GM21619 (cell line): ENCODE measurements at regions not wholly inside any gene's neighbourhood (a gene's known extent, or its start where the extent isn't known, plus 50 kb on each side); places are given as distances from the start of the nearest gene placed in this dataset.
"Not testable (repeated sequence)": the region's sequence is repeated elsewhere in the genome, so short reads cannot be mapped to it uniquely, and the experiment has no call there.

Experiments used
- ATAC-seq: cut with Tn5 transposase; IDR thresholded peaks from one replicate; pipeline ENCODE4 v1.9.1; 2021; ENCODE audit not compliant: unreplicated experiment

DNA sequence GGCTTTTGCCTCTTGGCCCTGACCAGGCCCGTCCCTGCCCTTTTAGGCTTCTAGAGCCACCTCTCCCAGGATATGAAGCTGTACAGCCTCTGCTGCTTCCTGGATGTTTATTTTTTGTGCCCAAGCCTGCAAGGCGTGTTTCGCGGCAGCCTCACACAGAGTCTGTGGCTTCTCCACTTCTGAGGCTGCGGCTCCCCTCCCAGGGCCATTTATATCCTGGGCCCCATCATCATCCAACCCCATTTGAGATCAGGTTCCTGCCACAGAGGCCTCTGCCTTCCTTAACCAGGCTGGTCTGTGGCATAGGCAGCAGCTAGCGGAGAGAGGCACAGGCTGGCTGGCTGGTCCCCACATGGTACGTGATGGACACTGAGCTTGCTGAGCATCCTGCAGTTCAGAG is 114.1 kb upstream of the PWP1 start:
- ATAC-seq, result no peak

DNA sequence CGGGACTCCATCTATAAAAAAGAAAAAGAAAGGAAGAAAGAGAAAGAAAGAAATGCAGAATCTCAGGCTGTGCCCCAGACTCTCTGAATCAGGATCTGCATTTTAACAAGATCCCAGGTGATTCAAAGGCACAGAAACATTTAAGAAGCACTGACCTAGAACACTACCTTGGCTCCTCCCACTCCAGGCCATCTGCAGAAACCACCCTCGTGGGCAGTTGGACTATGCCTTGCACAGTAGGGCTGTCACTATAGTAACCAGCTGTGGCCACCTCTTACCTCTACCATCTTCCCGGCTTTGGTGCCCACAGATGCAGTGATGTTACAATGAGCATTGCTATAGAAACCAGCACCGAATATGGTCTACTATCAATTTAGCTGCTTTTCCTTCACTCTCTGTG is 110.9 kb upstream of the PWP1 start:
- no peak for ATAC-seq

- no peak for ATAC-seq
These were observed 104.6 kb upstream of the PWP1 start for GRCh38 chr12:107580750-107581618.

- ATAC-seq, result no peak
These were observed 104.0 kb upstream of the PWP1 start for GRCh38 chr12:107581619-107582015.

- ATAC-seq, result no peak
These were observed 102.0 kb upstream of the PWP1 start for GRCh38 chr12:107583551-107583950.

DNA sequence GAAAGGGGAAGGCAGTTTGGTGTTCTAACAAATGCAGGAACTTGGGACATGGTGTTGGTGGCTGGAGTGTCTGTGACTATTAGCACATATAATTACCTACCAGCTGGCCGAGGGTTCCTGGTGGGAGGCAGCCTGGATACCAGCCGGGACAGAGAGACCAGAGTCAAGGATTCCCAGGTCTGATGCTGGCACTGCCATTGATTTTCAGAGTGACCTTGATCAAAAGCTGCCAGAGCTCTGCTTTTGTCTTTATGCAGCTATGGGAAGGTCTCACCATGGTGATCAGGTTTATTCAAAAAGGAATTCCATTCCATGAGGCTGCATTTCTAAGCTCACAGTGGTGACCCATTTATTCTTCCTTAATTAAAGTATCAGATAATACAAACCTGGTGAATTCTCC is 101.0 kb upstream of the PWP1 start:
- no peak for ATAC-seq

- no peak for ATAC-seq
These were observed 99.2 kb upstream of the PWP1 start for GRCh38 chr12:107586256-107586970.

DNA sequence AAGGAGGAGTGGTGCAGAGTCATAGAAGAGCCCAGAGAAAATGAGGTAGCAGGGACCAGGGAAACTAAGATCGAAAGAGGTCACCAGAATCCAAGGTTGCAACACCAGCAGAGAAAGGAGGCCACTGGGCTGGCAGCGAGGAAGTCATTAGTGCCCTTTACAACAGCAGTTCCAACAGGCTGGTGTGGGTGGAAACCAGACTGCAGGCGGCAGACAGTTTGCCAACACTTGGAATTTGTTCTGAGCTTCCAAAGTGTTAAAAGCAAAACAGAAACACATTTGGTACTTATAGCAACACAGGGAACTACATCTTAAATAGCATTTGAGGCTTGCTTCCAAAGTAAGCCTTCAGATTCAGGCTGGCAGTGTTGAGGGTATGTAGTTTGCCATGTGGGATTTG is 95.2 kb upstream of the PWP1 start:
- no peak for ATAC-seq

DNA sequence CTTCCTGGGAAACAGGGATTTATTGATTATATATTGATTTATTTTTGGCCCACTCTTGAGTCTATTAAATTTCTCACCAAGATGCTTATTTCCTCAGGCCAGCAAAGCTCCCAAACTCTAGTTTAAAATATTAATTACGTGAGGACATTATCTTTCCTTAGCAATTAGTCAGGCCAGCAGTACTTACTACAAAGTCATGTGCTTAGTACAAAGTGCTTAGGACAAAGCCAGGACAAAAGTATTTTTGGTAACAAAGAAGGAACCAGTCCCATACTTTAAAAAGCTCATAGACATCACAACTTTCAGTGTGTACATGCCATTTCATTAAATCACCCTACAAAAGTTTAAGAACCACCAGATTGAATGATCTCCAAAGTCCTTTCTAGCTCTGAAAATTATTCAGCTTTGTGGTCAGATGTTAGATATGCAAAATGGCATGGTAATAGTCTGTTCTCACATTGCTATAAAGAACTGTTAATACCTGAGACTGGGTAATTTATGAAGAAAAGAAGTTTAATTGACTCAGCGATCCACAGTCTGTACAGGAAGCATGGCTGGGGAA is 94.7 kb upstream of the PWP1 start:
- no peak for ATAC-seq

- ATAC-seq, result no peak
These were observed 91.8 kb upstream of the PWP1 start for GRCh38 chr12:107593713-107594381.

- no peak for ATAC-seq
These were observed 90.6 kb upstream of the PWP1 start for GRCh38 chr12:107594995-107595394.

GRCh38 chr12:107597695-107598410 is 87.7 kb upstream of the PWP1 start:
- no peak for ATAC-seq

- no peak for ATAC-seq
These were observed 86.7 kb upstream of the PWP1 start for GRCh38 chr12:107598906-107599305.

DNA sequence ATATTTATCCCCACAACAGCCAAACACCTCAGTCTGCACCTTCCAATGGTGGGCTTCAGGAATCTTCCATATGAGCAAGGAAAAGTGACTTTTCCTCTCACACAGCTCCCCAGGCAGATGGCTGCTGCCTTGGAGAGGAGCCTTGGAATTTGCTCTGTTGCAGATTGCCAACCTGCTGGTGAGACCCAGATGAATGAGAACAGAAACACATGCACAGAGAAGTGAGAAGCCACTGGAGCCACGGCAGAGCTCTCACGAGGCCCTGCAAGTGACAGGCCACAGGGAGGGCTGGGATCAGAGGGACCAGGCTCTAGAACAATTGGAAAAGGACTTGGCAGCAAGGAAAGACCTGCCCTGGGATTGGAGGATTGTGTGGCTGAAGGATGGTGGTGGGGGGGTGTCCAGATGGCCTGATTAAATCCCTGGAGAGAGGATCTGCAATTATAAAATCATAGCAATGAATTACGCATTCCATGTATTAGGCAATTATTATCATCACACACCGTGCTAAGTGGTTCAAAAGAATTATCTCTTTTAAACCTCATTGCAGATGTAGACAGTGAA is 84.9 kb upstream of the PWP1 start:
- ATAC-seq, result no peak

DNA sequence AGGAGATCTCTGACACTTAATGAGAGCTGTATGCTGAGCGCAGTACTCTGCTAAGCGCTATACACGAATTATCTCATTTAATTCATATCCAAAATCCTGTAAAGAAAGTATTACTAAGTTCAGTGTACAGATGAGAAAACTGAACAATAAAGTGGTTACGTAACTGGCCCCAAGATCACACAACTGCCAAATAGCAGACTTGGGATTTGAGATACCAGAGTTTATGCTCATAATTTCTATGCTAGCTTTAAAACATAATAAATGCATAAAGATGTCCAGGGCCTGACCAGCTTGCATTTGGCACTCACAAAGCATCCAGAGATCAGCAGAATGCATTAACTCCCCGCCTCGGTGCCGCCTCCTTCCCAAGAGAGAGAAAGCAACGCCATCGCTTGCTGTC is 83.2 kb upstream of the PWP1 start:
- no peak for ATAC-seq

DNA sequence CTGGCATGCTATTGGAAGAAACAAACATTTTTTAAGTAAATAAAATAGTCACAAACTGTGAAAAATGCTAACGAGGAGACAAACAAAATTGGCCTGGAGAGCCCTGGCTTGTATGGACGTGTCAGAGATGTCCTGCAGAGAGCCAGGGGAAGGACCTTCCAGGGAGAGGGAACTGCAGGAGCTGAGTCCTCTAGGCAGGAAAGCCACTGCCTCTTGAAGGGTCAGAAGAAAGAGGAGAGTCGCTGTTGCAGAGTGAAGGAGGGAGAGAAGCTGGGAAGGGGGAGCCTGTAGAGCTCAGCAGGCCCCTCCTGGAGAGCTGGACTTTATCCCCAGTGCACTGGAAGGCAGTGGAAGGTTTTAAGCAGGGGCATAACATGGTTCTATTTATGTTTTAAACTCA is 80.3 kb upstream of the PWP1 start:
- no peak for ATAC-seq

DNA sequence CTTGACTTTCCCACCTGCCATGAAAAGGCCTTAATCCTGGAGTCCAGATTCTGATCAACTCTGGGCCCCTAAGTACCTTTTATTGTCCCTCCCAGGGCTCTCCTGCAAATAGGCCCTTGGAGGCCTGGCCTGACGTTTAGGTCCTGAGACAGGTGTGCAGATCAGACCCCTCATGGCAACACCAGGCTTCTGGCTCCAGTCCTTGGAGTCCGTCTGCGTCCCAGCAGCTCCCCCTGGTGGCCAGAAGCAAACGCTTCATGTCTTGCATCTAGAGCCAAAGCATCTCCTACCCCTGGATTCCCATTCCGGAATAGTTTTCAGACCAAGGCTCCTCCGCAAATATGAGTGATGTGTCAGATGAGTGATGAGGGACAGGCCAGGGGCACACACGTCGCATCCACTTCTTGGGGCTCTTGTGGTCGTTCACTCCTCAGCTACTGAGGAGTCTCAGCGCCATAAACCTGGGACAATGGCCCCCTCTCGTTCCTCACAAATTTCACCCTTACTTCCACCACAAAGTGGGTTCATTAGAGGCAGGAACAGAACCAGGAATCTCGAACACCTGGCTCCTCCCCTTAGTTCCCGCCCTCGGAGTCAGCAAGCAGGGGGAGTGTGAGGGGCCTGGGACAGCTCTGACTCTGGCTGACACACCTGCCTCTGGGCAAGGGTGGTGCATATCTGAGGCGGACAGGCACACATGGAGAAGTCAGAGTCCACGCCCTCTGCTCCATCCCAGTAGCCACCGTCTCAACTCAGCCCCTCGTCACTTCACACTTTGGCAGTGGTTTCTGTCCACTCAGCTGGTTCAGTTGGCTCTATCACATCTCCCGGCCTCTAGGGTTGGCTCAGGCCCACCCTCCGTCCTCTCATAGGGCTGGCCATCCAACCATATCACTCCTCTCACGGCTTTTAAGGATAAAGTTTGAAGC is 77.9 kb upstream of the PWP1 start:
- ATAC-seq, result no peak

- ATAC-seq, result not testable (repeated sequence)
These were observed 76.8 kb upstream of the PWP1 start for GRCh38 chr12:107608779-107609178.

- ATAC-seq, result no peak
These were observed 75.4 kb upstream of the PWP1 start for GRCh38 chr12:107610021-107610859.
